OCI-LY3 (cell line): ENCODE measurements at regions not wholly inside any gene's neighbourhood (a gene's known extent, or its start where the extent isn't known, plus 50 kb on each side); places are given as distances from the start of the nearest gene placed in this dataset.

Source experiments
- H2AFZ ChIP-seq: fragments of 200-600, 300-600 bp; shearing (Covaris generic); 2 replicates; pipeline ENCODE4 v1.6.0; 2014; ENCODE audit warnings: antibody characterized with exemption, low read depth, low read length
- H3K27ac ChIP-seq: fragments of 200-600, 300-600 bp; sonication (generic); 2 replicates; pipeline ENCODE4 v1.5.1; 2014; ENCODE audit warnings: mild to moderate bottlenecking, low read length, moderate library complexity, mixed read lengths
- H3K27me3 ChIP-seq: fragments of 200-600, 300-600 bp; sonication (generic); 2 replicates; pipeline ENCODE4 v1.6.1; 2014; ENCODE audit warnings: low read depth, low read length, mixed read lengths
- H3K36me3 ChIP-seq: fragments of 200-600, 300-600 bp; sonication (generic); replicated peaks from 2 replicates; pipeline ENCODE3; 2014; ENCODE audit warnings: low read depth, low read length, mixed read lengths
- H3K4me1 ChIP-seq: fragments of 300-600, 200-600 bp; sonication (generic); 2 replicates; pipeline ENCODE4 v1.6.1; 2014; ENCODE audit warnings: low read length, mixed read lengths
- H3K4me2 ChIP-seq: fragments of 200-600, 300-600 bp; sonication (generic); 2 replicates; pipeline ENCODE4 v1.6.1; 2014; ENCODE audit warnings: low read length, mixed read lengths
- H3K4me3 ChIP-seq: fragments of 300-600, 200-600 bp; sonication (generic); 2 replicates; pipeline ENCODE4 v1.5.1; 2014; ENCODE audit warnings: antibody characterized with exemption, mild to moderate bottlenecking, low read length, moderate library complexity
- H3K79me2 ChIP-seq: fragments of 300-600, 200-600 bp; shearing (Covaris generic); 2 replicates; pipeline ENCODE4 v1.6.1; 2014; ENCODE audit warnings: mild to moderate bottlenecking, low read length, mixed read lengths
- H3K9ac ChIP-seq: fragments of 300-600, 200-600 bp; shearing (Covaris generic); 2 replicates; pipeline ENCODE4 v1.6.0; 2014; ENCODE audit warnings: mild to moderate bottlenecking, low read length, moderate library complexity
- H3K9me3 ChIP-seq: fragments of 200-600, 300-600 bp; shearing (Covaris generic); 2 replicates; pipeline ENCODE4 v1.6.1; 2014; ENCODE audit warnings: low read length, mixed read lengths; ENCODE audit not compliant: insufficient read depth
- H4K20me1 ChIP-seq: fragments of 200-600, 300-600 bp; sonication (generic); 2 replicates; pipeline ENCODE4 v1.6.1; 2016; ENCODE audit warnings: low read length, mixed read lengths; ENCODE audit not compliant: insufficient read depth
- EZH2phosphoT487 ChIP-seq: fragments of 200-600 bp; shearing (Covaris generic); IDR thresholded peaks from 2 replicates; pipeline ENCODE4 v1.6.1; 2018; ENCODE audit warnings: antibody characterized with exemption, mixed run types, low read depth
- TF ChIP-seq, protein P1 (sequence below): fragments of 200-600, 300-600 bp; sonication (generic); IDR thresholded peaks from 2 replicates; pipeline ENCODE4 v1.5.1; 2014; ENCODE audit warnings: antibody characterized with exemption, low read length, low read depth

GRCh38 chr2:118242216-118242615 is 153.9 kb downstream of the INSIG2 start:
- TF ChIP-seq, protein P1, sequence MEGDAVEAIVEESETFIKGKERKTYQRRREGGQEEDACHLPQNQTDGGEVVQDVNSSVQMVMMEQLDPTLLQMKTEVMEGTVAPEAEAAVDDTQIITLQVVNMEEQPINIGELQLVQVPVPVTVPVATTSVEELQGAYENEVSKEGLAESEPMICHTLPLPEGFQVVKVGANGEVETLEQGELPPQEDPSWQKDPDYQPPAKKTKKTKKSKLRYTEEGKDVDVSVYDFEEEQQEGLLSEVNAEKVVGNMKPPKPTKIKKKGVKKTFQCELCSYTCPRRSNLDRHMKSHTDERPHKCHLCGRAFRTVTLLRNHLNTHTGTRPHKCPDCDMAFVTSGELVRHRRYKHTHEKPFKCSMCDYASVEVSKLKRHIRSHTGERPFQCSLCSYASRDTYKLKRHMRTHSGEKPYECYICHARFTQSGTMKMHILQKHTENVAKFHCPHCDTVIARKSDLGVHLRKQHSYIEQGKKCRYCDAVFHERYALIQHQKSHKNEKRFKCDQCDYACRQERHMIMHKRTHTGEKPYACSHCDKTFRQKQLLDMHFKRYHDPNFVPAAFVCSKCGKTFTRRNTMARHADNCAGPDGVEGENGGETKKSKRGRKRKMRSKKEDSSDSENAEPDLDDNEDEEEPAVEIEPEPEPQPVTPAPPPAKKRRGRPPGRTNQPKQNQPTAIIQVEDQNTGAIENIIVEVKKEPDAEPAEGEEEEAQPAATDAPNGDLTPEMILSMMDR, result no peak
- no peak for TF ChIP-seq EZH2phosphoT487
- H3K27me3 ChIP-seq, result no peaks in the 10 kb centered on the region
- H3K4me2 ChIP-seq, result no peak overlapping the region
- no peak overlapping the region for H3K4me3 ChIP-seq
- no peak overlapping the region for H3K27ac ChIP-seq
- H3K36me3 ChIP-seq, result no peaks in the 10 kb centered on the region
- no peaks in the 10 kb centered on the region for H4K20me1 ChIP-seq
- no peak overlapping the region for H2AFZ ChIP-seq
- no peaks in the 10 kb centered on the region for H3K9me3 ChIP-seq
- H3K9ac ChIP-seq, result no peak overlapping the region
- H3K4me1 ChIP-seq, result no peaks in the 10 kb centered on the region
- no peaks in the 10 kb centered on the region for H3K79me2 ChIP-seq

GRCh38 chr2:118241128-118241527 is 152.9 kb downstream of the INSIG2 start:
- no peak for TF ChIP-seq EZH2phosphoT487
- TF ChIP-seq, protein P1, result no peak
- no peaks in the 10 kb centered on the region for H3K79me2 ChIP-seq
- H4K20me1 ChIP-seq, result no peaks in the 10 kb centered on the region
- no peak overlapping the region for H3K9ac ChIP-seq
- no peak overlapping the region for H2AFZ ChIP-seq
- no peak overlapping the region for H3K27ac ChIP-seq
- H3K4me3 ChIP-seq, result no peak overlapping the region
- H3K9me3 ChIP-seq, result no peaks in the 10 kb centered on the region
- no peaks in the 10 kb centered on the region for H3K27me3 ChIP-seq
- H3K36me3 ChIP-seq, result no peaks in the 10 kb centered on the region
- H3K4me2 ChIP-seq, result no peak overlapping the region
- no peaks in the 10 kb centered on the region for H3K4me1 ChIP-seq

DNA sequence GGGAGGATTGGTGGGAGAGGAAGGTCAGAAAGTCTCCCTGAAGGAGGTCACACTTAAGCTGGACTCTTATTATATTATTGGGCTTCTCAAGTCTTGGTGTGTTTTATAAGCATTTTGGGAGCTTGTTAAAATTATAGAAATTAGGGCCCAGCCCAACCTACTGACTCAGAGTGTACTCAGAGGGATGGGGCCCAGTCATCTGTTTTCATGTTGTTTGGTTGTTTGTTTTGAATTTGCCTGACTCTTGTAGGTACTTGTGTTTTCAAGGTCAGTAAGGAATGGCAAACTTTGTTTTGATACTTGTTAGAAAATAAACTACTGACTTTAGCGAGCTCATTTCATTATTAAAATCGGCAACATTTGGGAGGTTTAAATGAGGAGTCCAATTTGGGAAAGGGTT is 152.0 kb downstream of the INSIG2 start:
- no peak for TF ChIP-seq EZH2phosphoT487
- TF ChIP-seq, protein P1, result no peak
- Histone ChIP-seq H3K79me2 (no peaks in the 10 kb centered on the region), H3K27me3 (no peaks in the 10 kb centered on the region)

DNA sequence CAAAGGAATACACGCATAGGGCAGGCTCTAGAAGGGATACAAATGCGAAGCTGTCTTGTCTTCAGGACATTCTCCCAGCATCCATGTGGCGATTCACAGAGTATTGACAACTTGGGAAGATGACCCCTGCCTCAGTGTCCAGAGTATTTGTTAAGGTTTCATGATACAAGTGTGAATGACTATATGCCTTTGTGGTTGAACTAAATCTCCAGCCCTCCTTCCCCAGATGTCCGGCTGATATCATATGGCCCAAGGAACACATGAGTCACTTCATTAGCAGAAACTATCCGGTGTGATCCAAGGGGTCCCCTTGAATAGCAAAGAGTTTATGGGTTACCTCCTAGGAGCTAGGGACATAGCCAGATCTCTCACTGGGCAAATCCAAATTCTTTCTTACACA is 151.0 kb downstream of the INSIG2 start:
- H3K9ac ChIP-seq, result no peak overlapping the region
- H4K20me1 ChIP-seq, result no peaks in the 10 kb centered on the region
- no peak overlapping the region for H3K4me3 ChIP-seq
- no peaks in the 10 kb centered on the region for H3K36me3 ChIP-seq
- H3K27ac ChIP-seq, result no peak overlapping the region
- no peaks in the 10 kb centered on the region for H3K27me3 ChIP-seq
- H3K79me2 ChIP-seq, result no peaks in the 10 kb centered on the region
- no peak overlapping the region for H3K4me2 ChIP-seq
- H3K4me1 ChIP-seq, result no peaks in the 10 kb centered on the region
- TF ChIP-seq, protein P1, result no peak
- TF ChIP-seq EZH2phosphoT487, result no peak
- no peak overlapping the region for H2AFZ ChIP-seq
- H3K9me3 ChIP-seq, result no peaks in the 10 kb centered on the region

More for the DNA sequence above, 152.0 kb downstream of the INSIG2 start:
- Histone ChIP-seq H3K36me3 (no peaks in the 10 kb centered on the region), H2AFZ (no peak overlapping the region), H3K9me3 (no peaks in the 10 kb centered on the region), H3K4me2 (no peak overlapping the region), H3K4me1 (no peaks in the 10 kb centered on the region), H3K4me3 (no peak overlapping the region), H3K27ac (no peak overlapping the region), H3K9ac (no peak overlapping the region), H4K20me1 (no peaks in the 10 kb centered on the region)
